ENCODE measurements at regions not wholly inside any gene's neighbourhood (a gene's known extent, or its start where the extent isn't known, plus 50 kb on each side); places are given as distances from the start of the nearest gene placed in this dataset.

- no peak for DNase-seq (ENCODE audit: low spot score)
- POLR2A ChIA-PET = no interaction called here
Measured at GRCh38 chr16:55273959-55274358, 50.0 kb upstream of the IRX6 start.

More at GRCh38 chr16:55273959-55274358, 50.0 kb upstream of the IRX6 start:
- Histone ChIP-seq H2AFZ (ENCODE audit: low read length) (no peak overlapping the region), H3K36me3 (ENCODE audit: insufficient read depth, low read length) (no peaks in the 10 kb centered on the region), H4K20me1 (ENCODE audit: insufficient read depth, low read length) (no peaks in the 10 kb centered on the region), H3K79me2 (ENCODE audit: insufficient read depth, low read depth, low read length) (no peaks in the 10 kb centered on the region), H3K4me1 (ENCODE audit: insufficient read depth, low read length, poor library complexity, severe bottlenecking) (no peaks in the 10 kb centered on the region), H3K4me2 (ENCODE audit: low read length) (no peak overlapping the region), H3K4me3 (ENCODE audit: low read depth, low read length, poor library complexity, severe bottlenecking) (no peak overlapping the region), H3K9me3 (ENCODE audit: low read length) (no peaks in the 10 kb centered on the region), H3K27ac (ENCODE audit: low read depth, low read length, poor library complexity, severe bottlenecking) (no peak overlapping the region), H3K9me2 (ENCODE audit: insufficient read depth, low read length) (no peaks in the 10 kb centered on the region)
- BruUV-seq (replicated peaks) = no TSS peak
- intact Hi-C loops (cut with micrococcal nuclease; ENCODE audit: unreplicated experiment) = no loop called here
- CTCF ChIA-PET (ENCODE audit: unreplicated experiment) = no interaction called here
- TF ChIP-seq CTCF (conservative IDR thresholded peaks at IDR 0.05; ENCODE audit: low read length) = no peak
- TF ChIP-seq EZH2phosphoT487 (IDR thresholded peaks at IDR 0.05; ENCODE audit: borderline replicate concordance, low read depth, low read length) = no peak
